Stimulated activated CD8-positive, alpha-beta memory T cell treated with anti-CD3 and anti-CD28 coated beads, Interleukin-7, amount 100 ng/mL, for 4 hours (primary cell): ENCODE measurements at regions not wholly inside any gene's neighbourhood (a gene's known extent, or its start where the extent isn't known, plus 50 kb on each side); places are given as distances from the start of the nearest gene placed in this dataset.

Experiments
- DNase-seq, 2 donors: peaks; one replicate each; pipeline ENCODE4 v3.0.0-alpha.2; 2020; ENCODE audit warnings: low read depth in 2 of 2

DNA sequence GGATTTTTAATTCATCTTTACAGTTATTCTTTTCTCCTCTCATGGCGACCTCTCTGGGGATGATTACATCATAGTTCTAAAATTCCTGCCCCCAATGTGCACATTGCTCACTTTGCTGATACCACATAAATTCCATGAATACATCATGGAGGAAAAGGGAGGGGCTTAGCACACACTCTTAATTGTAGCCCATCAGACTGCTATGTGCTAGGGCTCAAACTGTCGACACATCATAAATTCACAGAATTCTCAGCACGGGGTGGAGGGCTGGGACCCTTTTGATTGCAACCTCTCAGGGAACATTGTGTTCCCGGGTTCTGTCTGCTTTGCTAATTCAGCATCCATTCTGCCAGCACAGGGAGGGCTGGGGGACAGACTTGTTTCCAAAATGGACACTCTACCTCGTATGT is 592.9 kb downstream of the BCOR start:
- no peak for DNase-seq

GRCh38 chrX:39506131-39506530 is 591.6 kb downstream of the BCOR start:
- no peak for DNase-seq

- no peak for DNase-seq
These were observed 590.7 kb downstream of the BCOR start for GRCh38 chrX:39507034-39507433.

- no peak for DNase-seq
These were observed 590.0 kb downstream of the BCOR start for GRCh38 chrX:39507617-39508299.

GRCh38 chrX:39508300-39508692 is 589.5 kb downstream of the BCOR start:
- DNase-seq = peak in 1 of 2 donors; percentile 2

GRCh38 chrX:39509157-39509556 is 588.6 kb downstream of the BCOR start:
- no peak for DNase-seq

- no peak for DNase-seq
These were observed 583.9 kb downstream of the BCOR start for GRCh38 chrX:39513836-39514235.

DNA sequence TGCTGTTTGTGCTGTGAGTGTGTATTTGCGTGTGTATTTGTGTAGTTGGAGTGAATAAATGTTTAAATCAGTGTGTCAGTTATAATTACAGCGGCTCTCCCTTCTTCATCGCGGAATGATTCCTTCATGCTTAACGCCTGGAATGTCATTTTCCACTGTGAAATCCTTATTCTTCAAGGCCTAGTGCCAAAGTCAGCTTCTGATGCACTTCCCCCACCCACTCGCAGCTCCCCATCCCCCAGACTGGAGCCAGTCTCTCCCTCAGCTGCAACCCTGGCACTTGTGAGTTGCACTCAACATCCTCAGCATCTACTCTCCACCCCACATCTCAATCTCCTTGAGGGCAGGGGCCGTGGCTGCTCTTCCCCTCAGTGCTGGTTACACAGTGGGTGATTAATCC is 583.0 kb downstream of the BCOR start:
- DNase-seq = no peak

DNA sequence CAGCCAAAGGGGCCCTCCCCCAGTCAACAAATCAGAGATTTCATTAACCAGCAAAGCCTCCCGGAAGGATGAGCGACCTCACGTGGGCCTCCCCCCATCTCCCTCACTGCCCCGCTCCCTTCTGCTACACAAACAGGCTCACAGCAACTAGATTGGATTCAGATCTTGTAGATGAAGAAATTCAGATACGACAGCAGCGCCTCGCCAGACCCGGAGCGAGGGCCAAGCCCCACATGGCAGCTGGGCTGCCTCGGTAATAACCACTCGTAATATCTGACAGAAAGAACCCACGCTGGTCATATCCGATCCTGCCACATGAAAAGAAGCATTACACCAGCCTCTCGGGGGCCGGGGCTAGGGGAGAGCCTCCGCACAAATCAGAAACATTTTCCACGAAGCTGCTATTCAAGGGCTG is 581.3 kb downstream of the BCOR start:
- no peak for DNase-seq

- no peak for DNase-seq
These were observed 579.2 kb downstream of the BCOR start for GRCh38 chrX:39518476-39519029.

DNA sequence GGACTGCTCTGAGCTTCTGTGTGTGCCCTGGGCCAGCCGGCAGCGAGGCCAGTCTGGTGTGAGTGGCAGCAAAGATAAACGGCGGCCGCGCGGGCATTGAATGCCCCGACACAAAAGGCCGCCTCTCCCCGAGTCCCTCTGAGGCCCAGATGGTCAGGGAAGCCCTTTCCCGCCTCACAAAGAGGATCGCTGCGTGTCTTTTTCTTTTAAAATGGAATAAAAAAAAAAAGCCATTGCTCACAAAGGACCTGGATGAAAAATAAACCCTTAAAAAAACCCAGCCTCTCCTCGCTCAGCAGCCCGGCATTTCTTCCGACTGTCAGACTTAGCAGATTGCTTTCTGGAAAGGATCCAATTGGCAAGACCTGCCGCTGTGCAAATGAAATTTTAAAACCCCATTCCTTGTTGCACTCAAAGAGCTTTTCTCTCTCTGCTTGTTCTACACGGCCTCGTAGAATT is 578.7 kb downstream of the BCOR start:
- DNase-seq = no peak

- no peak for DNase-seq
These were observed 578.0 kb downstream of the BCOR start for GRCh38 chrX:39519566-39520301.

- DNase-seq = no peak
These were observed 572.0 kb downstream of the BCOR start for GRCh38 chrX:39525758-39526157.

DNA sequence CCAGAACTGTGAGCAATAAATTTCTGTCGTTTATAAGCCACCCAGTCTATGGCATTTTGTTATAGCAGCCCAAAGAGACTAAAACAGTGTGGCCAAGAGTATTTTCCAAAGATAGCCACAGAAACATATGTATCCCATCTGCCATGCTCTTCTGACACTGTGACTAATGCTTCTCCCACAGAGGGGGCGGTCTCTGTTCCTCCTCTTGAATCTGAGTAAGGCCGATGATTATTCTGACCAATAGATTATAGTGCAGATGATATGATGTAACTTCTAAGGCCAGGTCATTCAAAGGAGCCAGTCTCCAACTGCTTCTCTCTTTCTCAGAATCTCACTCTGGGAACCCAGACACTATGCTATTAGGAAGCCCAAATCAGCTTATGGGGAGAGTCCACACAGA is 570.7 kb downstream of the BCOR start:
- no peak for DNase-seq

DNA sequence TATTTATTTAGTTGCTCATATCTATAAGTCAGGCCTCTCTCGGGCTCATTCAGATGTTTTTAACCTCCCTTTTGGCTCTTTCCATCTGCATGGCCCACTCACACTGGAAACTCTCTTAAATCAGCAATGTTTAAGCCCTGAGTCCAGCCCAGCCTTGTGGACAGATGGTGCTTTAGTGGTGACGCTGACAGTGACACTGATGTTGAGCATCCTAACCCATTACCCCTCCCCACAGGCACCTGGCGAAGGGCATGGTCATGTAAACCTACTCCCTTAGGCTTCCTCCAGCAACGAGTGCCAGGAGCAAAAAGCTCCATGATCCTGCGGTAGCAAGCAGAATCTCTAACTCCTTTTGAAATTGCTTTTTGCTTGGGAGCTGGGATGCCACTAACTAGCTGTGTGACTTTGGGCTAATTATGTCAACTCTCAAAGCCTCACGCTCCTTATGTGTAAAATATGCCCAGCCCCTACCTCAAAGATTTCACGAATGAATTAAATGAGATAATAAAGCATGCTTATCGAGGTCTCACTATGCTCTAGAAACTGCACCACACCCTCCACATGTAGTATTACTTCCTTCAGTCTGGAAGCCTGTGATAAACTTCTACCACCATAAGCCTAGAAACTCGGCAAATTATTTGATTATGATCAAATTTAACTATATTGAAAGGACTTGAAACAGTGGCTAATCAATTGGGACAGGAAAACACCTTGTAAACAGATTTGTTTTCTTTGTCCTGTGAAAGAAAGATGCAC is 569.4 kb downstream of the BCOR start:
- DNase-seq = no peak

DNA sequence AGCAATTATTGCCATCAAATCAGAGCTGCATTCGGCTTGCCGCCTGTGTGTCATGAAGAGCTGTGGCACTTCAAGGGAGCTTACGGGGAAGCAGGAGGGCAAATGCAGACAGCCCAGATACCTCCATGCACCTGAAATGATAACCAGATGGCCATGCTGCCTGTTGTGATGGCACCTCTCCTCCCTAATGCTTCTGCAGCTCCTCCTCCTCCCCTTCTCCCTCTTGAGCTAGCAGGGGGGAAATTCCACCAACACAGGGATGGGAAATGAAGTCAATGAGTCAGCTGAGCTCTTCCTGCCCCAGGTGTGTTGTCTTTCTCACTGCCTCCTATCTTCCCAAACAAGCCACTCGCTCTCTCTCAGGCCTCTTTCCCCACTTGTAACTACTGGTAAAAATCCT is 565.0 kb downstream of the BCOR start:
- DNase-seq = no peak

DNA sequence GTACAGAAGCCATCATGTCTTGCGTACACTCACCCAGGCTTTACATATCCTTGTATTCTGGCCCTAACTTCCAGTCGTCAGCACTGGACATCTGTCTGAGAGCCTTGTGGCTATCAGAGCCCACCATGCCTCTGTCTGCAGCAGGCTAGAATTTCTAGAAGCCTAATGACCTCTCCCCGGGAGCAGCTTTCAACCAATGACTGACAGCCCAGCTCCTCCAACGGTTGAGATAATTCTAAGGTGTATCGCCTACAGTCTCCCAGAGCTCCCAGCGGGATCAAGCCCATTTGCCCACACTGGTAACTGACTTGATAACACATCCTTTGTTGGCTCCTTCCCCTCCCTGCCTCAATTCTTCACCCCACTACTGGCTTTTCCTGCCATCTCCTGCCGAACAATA is 562.8 kb downstream of the BCOR start:
- no peak for DNase-seq

GRCh38 chrX:39536211-39536610 is 561.5 kb downstream of the BCOR start:
- DNase-seq = no peak

DNA sequence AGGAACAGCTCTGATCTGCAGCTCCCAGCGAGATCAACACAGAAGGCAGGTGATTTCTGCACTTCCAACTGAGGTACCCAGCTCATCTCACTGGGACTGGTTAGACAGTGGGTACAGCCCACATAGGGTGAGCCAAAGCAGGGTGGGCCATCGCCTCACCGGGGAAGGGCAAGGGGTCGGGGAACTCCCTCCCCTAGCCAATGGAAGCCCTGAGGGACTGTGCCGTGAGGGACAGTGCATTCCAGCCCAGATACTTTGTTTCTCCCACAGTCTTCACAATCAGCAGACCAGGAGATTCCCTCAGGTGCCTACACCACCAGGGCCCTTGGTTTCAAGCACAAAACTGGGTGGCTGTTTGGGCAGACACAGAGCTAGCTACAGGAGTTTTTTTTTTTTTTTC is 555.9 kb downstream of the BCOR start:
- DNase-seq = no peak

DNA sequence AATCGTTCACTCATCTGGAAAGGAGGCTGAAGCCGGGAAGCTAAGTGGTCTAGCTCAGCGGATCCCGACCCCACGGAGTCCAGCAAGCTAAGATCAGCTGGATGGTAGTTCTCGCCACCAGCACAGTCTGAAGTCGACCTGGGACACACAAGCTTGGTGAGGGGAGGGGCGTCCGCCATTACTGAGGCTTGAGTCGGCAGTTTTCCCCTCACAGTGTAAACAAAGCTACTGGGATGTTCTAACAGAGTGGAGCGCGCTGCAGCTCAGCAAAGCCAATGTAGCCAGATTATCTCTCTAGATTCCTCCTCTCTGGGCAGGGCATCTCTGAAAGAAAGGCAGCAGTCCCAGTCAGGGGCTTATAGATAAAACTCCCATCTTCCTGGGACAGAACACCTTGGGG is 555.4 kb downstream of the BCOR start:
- no peak for DNase-seq

DNA sequence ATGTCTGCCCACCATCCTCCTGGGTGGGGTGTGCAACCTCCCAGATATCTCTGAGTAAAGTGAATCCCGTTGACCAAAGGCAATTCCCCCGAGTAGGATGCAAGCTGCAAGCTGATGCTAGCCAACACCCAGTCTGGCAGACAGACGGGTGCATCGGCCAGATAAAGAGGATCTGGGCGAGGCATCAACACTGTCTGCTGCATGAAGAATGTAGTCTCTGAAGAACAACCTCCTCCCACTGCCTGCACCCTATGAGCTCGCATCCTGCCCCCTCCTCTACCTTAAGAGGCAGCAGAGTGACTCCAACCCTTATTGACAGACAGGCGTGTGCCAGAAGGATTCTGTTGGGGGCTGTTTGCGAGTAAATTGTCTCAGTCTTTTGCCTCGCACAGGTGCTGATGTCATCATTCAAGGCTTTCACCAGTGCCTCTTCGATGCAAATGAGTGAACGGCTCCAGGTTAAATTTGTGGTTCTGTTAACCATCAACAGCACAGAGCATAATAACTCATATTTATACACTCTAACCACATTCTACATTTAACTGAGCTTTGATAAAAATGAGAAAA is 546.9 kb downstream of the BCOR start:
- no peak for DNase-seq

DNA sequence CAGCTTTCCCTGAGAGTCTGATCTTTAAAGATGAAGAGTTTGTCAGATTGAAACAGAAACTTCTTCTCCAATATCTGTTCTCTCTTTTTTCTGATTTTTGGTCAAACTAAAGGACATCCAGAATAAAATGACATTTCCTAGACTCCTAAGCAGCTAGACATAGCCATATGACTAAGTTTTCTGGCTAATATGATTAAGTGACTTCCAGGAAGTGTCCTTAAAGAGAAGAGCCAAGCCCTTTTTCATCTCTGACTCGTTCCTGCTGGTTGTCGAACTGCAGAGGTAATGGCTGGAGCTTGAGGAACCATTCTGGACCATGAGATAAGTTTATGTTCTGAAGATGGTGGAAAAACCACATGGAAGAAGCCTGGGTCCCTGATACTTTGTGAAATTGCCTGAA is 546.0 kb downstream of the BCOR start:
- DNase-seq = no peak
